ENCODE measurements at regions not wholly inside any gene's neighbourhood (a gene's known extent, or its start where the extent isn't known, plus 50 kb on each side); places are given as distances from the start of the nearest gene placed in this dataset.

GRCh38 chr13:109408591-109409382, 377.6 kb downstream of the IRS2 start:
- Mint-ChIP-seq H3K4me1 (ENCODE audit: low read depth) (peaks cover 7% of the 10 kb centered on the region), H3K27ac (no peak overlapping the region), H3K4me3 (ENCODE audit: low read depth) (no peak overlapping the region), H3K36me3 (ENCODE audit: insufficient read depth) (no peaks in the 10 kb centered on the region), H3K9me3 (ENCODE audit: low read depth) (peaks cover 3% of the 10 kb centered on the region), H3K27me3 (peaks cover 14% of the 10 kb centered on the region)
- TF ChIP-seq CTCF (IDR thresholded peaks at IDR 0.05; ENCODE audit: unreplicated experiment), result no peak
- no peak for DNase-seq (ENCODE audit: low spot score, unreplicated experiment)

- peaks cover 3% of the 10 kb centered on the region for H3K9me3 Mint-ChIP-seq (ENCODE audit: low read depth)
- no peak overlapping the region for H3K4me3 Mint-ChIP-seq (ENCODE audit: low read depth)
- H3K27me3 Mint-ChIP-seq, result peaks cover 11% of the 10 kb centered on the region
- no peak for DNase-seq (ENCODE audit: low spot score, unreplicated experiment)
- no peak for TF ChIP-seq CTCF (IDR thresholded peaks at IDR 0.05; ENCODE audit: unreplicated experiment)
- H3K27ac Mint-ChIP-seq, result no peak overlapping the region
- no peaks in the 10 kb centered on the region for H3K4me1 Mint-ChIP-seq (ENCODE audit: low read depth)
- H3K36me3 Mint-ChIP-seq (ENCODE audit: insufficient read depth), result no peaks in the 10 kb centered on the region
These were observed 379.9 kb downstream of the IRS2 start for GRCh38 chr13:109406376-109406992.

- H3K27me3 Mint-ChIP-seq, result no peaks in the 10 kb centered on the region
- no peak overlapping the region for H3K4me3 Mint-ChIP-seq (ENCODE audit: low read depth)
- DNase-seq (ENCODE audit: low spot score, unreplicated experiment), result no peak
- no peaks in the 10 kb centered on the region for H3K4me1 Mint-ChIP-seq (ENCODE audit: low read depth)
- no peak overlapping the region for H3K27ac Mint-ChIP-seq
- H3K36me3 Mint-ChIP-seq (ENCODE audit: insufficient read depth), result no peaks in the 10 kb centered on the region
- no peak for TF ChIP-seq CTCF (IDR thresholded peaks at IDR 0.05; ENCODE audit: unreplicated experiment)
- peaks cover 3% of the 10 kb centered on the region for H3K9me3 Mint-ChIP-seq (ENCODE audit: low read depth)
These were observed 383.4 kb downstream of the IRS2 start for GRCh38 chr13:109403012-109403421.

GRCh38 chr13:109401891-109402290, 384.5 kb downstream of the IRS2 start:
- Mint-ChIP-seq H3K27ac (no peak overlapping the region), H3K4me3 (ENCODE audit: low read depth) (no peak overlapping the region), H3K9me3 (ENCODE audit: low read depth) (peaks cover 3% of the 10 kb centered on the region), H3K36me3 (ENCODE audit: insufficient read depth) (no peaks in the 10 kb centered on the region), H3K27me3 (no peaks in the 10 kb centered on the region), H3K4me1 (ENCODE audit: low read depth) (no peaks in the 10 kb centered on the region)
- no peak for DNase-seq (ENCODE audit: low spot score, unreplicated experiment)
- TF ChIP-seq CTCF (IDR thresholded peaks at IDR 0.05; ENCODE audit: unreplicated experiment), result no peak

GRCh38 chr13:109401307-109401706, 385.1 kb downstream of the IRS2 start:
- Mint-ChIP-seq H3K36me3 (ENCODE audit: insufficient read depth) (no peaks in the 10 kb centered on the region), H3K27me3 (no peaks in the 10 kb centered on the region), H3K27ac (no peak overlapping the region), H3K4me1 (ENCODE audit: low read depth) (no peaks in the 10 kb centered on the region), H3K9me3 (ENCODE audit: low read depth) (peaks cover 3% of the 10 kb centered on the region), H3K4me3 (ENCODE audit: low read depth) (no peak overlapping the region)
- no peak for TF ChIP-seq CTCF (IDR thresholded peaks at IDR 0.05; ENCODE audit: unreplicated experiment)
- DNase-seq (ENCODE audit: low spot score, unreplicated experiment), result no peak

Data from progenitor cell of endocrine pancreas (in vitro differentiated cells).